ENCODE measurements at regions not wholly inside any gene's neighbourhood (a gene's known extent, or its start where the extent isn't known, plus 50 kb on each side); places are given as distances from the start of the nearest gene placed in this dataset.

- DNase-seq (ENCODE audit: low spot score), result no peak
- intact Hi-C loops (cut with DNase I), result no loop called here
- 88% methylated on average over 1 of the region's 1 CpG for WGBS
- H3K9me3 ChIP-seq, result no peaks in the 10 kb centered on the region
- H3K36me3 ChIP-seq, result no peaks in the 10 kb centered on the region
- H3K27ac ChIP-seq, result no peak overlapping the region
- H3K4me3 ChIP-seq, result no peak overlapping the region
- H3K27me3 ChIP-seq (replicated peaks; ENCODE audit: insufficient read depth), result no peaks in the 10 kb centered on the region
- H3K4me1 ChIP-seq (replicated peaks), result no peaks in the 10 kb centered on the region
- no peak for TF ChIP-seq POLR2A (IDR thresholded peaks at IDR 0.05)
- no peak for TF ChIP-seq CTCF (IDR thresholded peaks at IDR 0.05)
- no peak for TF ChIP-seq POLR2AphosphoS5 (IDR thresholded peaks at IDR 0.05)
These were observed 167.0 kb upstream of the DMRTA1 start for GRCh38 chr9:22279636-22280035.

- Histone ChIP-seq H3K4me1 (replicated peaks) (no peaks in the 10 kb centered on the region), H3K36me3 (no peaks in the 10 kb centered on the region), H3K27ac (no peak overlapping the region), H3K4me3 (no peak overlapping the region), H3K9me3 (no peaks in the 10 kb centered on the region), H3K27me3 (replicated peaks; ENCODE audit: insufficient read depth) (no peaks in the 10 kb centered on the region)
- intact Hi-C loops (cut with DNase I), result no loop called here
- WGBS, result 65% methylated on average over 1 of the region's 1 CpG
- TF ChIP-seq POLR2AphosphoS5 (IDR thresholded peaks at IDR 0.05) (no peak), POLR2A (IDR thresholded peaks at IDR 0.05) (no peak), CTCF (IDR thresholded peaks at IDR 0.05) (no peak)
- no peak for DNase-seq (ENCODE audit: low spot score)
These were observed 161.6 kb upstream of the DMRTA1 start for GRCh38 chr9:22285066-22285465.

GRCh38 chr9:22286661-22287060, 160.0 kb upstream of the DMRTA1 start:
- Histone ChIP-seq H3K9me3 (no peaks in the 10 kb centered on the region), H3K4me1 (replicated peaks) (no peaks in the 10 kb centered on the region), H3K4me3 (no peak overlapping the region), H3K36me3 (no peaks in the 10 kb centered on the region), H3K27me3 (replicated peaks; ENCODE audit: insufficient read depth) (no peaks in the 10 kb centered on the region), H3K27ac (no peak overlapping the region)
- WGBS, result 97% methylated on average over 1 of the region's 1 CpG
- intact Hi-C loops (cut with DNase I), result no loop called here
- no peak for TF ChIP-seq POLR2A (IDR thresholded peaks at IDR 0.05)
- no peak for TF ChIP-seq POLR2AphosphoS5 (IDR thresholded peaks at IDR 0.05)
- TF ChIP-seq CTCF (IDR thresholded peaks at IDR 0.05), result no peak
- DNase-seq (ENCODE audit: low spot score), result no peak

- Histone ChIP-seq H3K4me1 (replicated peaks) (no peaks in the 10 kb centered on the region), H3K4me3 (no peak overlapping the region), H3K36me3 (no peaks in the 10 kb centered on the region), H3K27ac (no peak overlapping the region), H3K9me3 (no peaks in the 10 kb centered on the region), H3K27me3 (replicated peaks; ENCODE audit: insufficient read depth) (no peaks in the 10 kb centered on the region)
- no peak for DNase-seq (ENCODE audit: low spot score)
- intact Hi-C loops (cut with DNase I), result no loop called here
- 89% methylated on average over 1 of the region's 1 CpG for WGBS
- TF ChIP-seq CTCF (IDR thresholded peaks at IDR 0.05) (no peak), POLR2AphosphoS5 (IDR thresholded peaks at IDR 0.05) (no peak), POLR2A (IDR thresholded peaks at IDR 0.05) (no peak)
These were observed 158.0 kb upstream of the DMRTA1 start for GRCh38 chr9:22288661-22289060.

GRCh38 chr9:22307013-22307711, 139.5 kb upstream of the DMRTA1 start:
- no peaks in the 10 kb centered on the region for H3K27me3 ChIP-seq (replicated peaks; ENCODE audit: insufficient read depth)
- H3K9me3 ChIP-seq, result no peaks in the 10 kb centered on the region
- H3K36me3 ChIP-seq, result no peaks in the 10 kb centered on the region
- no peak overlapping the region for H3K27ac ChIP-seq
- WGBS, result 24% methylated on average over 2 of the region's 2 CpGs
- peak; percentile 37 for DNase-seq (ENCODE audit: low spot score)
- intact Hi-C loops (cut with DNase I), result loop anchor here (5.0 kb wide), 1 partner anchor 145 kb away; no protein-coding TSS in a partner anchor
- TF ChIP-seq POLR2A (IDR thresholded peaks at IDR 0.05), result no peak
- TF ChIP-seq CTCF (IDR thresholded peaks at IDR 0.05), result peak; percentile 24 to 65 (median 50)
- no peak for TF ChIP-seq POLR2AphosphoS5 (IDR thresholded peaks at IDR 0.05)
- H3K4me1 ChIP-seq (replicated peaks), result no peaks in the 10 kb centered on the region
- H3K4me3 ChIP-seq, result no peak overlapping the region

Measured in prostate gland (tissue), 2 donors.